ENCODE measurements at regions not wholly inside any gene's neighbourhood (a gene's known extent, or its start where the extent isn't known, plus 50 kb on each side); places are given as distances from the start of the nearest gene placed in this dataset.

- POLR2A ChIA-PET, result no interaction called here
Observed at GRCh38 chr10:78985973-78986818, 82.6 kb upstream of the ZMIZ1 start.

GRCh38 chr10:78991187-78991586, 77.6 kb upstream of the ZMIZ1 start:
- Histone ChIP-seq H2AFZ (ENCODE audit: low read depth, low read length, poor library complexity, severe bottlenecking) (no peak overlapping the region), H3K9me3 (ENCODE audit: control insufficient read depth in 1 of 2, insufficient read depth in 1 of 2, low read depth in 1 of 2, low read length in 2 of 2) (no peaks in the 10 kb centered on the region), H4K20me1 (ENCODE audit: insufficient read depth) (no peaks in the 10 kb centered on the region), H3K27me3 (ENCODE audit: insufficient read depth, low read length) (no peaks in the 10 kb centered on the region), H3K9me2 (ENCODE audit: insufficient read depth) (no peaks in the 10 kb centered on the region), H3K79me2 (ENCODE audit: insufficient read depth, low read length) (no peaks in the 10 kb centered on the region), H3K4me3 (replicated peaks in 1 of 2; ENCODE audit: low read depth in 1 of 2, low read length in 2 of 2) (no peak overlapping the region), H3K9ac (ENCODE audit: low read length) (no peak overlapping the region), H3K27ac (ENCODE audit: low read depth, low read length) (no peak overlapping the region), H3K36me3 (ENCODE audit: control insufficient read depth in 1 of 2, insufficient read depth in 2 of 2, low read length in 2 of 2) (no peaks in the 10 kb centered on the region), H3K4me1 (ENCODE audit: control insufficient read depth in 1 of 2, insufficient read depth in 2 of 2, low read length in 2 of 2) (no peaks in the 10 kb centered on the region), H3K4me2 (ENCODE audit: low read length) (no peak overlapping the region)
- ATAC-seq (no peak), DNase-seq (ENCODE audit: low read depth, low spot score) (no peak)
- intact Hi-C loops (cut with micrococcal nuclease), result no loop called here
- no TSS peak for BruUV-seq (replicated peaks)
- TF ChIP-seq SP1 (IDR thresholded peaks at IDR 0.05; ENCODE audit: low read depth) (no peak), EZH2phosphoT487 (IDR thresholded peaks at IDR 0.05; ENCODE audit: borderline replicate concordance) (no peak), RAD21 (IDR thresholded peaks at IDR 0.05; ENCODE audit: low read depth) (no peak), TCF7L2 (IDR thresholded peaks at IDR 0.05; ENCODE audit: borderline replicate concordance, extremely low read depth, insufficient read depth, insufficient read length) (no peak), SIN3A (IDR thresholded peaks at IDR 0.05; ENCODE audit: low read depth) (no peak), EZH2 (IDR thresholded peaks at IDR 0.05) (no peak), JUND (IDR thresholded peaks at IDR 0.05) (no peak), CEBPB (IDR thresholded peaks at IDR 0.05; ENCODE audit: low read depth) (no peak), MAX (IDR thresholded peaks at IDR 0.05) (no peak), REST (IDR thresholded peaks at IDR 0.05; ENCODE audit: low read depth) (no peak), ZBTB33 (IDR thresholded peaks at IDR 0.05; ENCODE audit: extremely low read depth, insufficient replicate concordance, low read length) (no peak)
- ChIA-PET RAD21 (ENCODE audit: low non-redundant PET in 1 of 2, low total read pairs in 2 of 2, uncharacterized antibody in 2 of 2, unreplicated experiment in 2 of 2) (no interaction called here), POLR2A (no interaction called here), CTCF (no interaction called here)

More at GRCh38 chr10:78985973-78986818, 82.6 kb upstream of the ZMIZ1 start:
- Histone ChIP-seq H3K79me2 (ENCODE audit: insufficient read depth, low read length) (no peaks in the 10 kb centered on the region), H4K20me1 (ENCODE audit: insufficient read depth) (no peaks in the 10 kb centered on the region), H3K27me3 (ENCODE audit: insufficient read depth, low read length) (no peaks in the 10 kb centered on the region), H3K36me3 (ENCODE audit: control insufficient read depth in 1 of 2, insufficient read depth in 2 of 2, low read length in 2 of 2) (no peaks in the 10 kb centered on the region), H3K9ac (ENCODE audit: low read length) (no peak overlapping the region), H3K4me1 (ENCODE audit: control insufficient read depth in 1 of 2, insufficient read depth in 2 of 2, low read length in 2 of 2) (no peaks in the 10 kb centered on the region; a peak in 1 of 4 replicates), H2AFZ (ENCODE audit: low read depth, low read length, poor library complexity, severe bottlenecking) (no peak overlapping the region), H3K27ac (ENCODE audit: low read depth, low read length) (no peak overlapping the region), H3K4me3 (replicated peaks in 1 of 2; ENCODE audit: low read depth in 1 of 2, low read length in 2 of 2) (no peak overlapping the region), H3K9me2 (ENCODE audit: insufficient read depth) (no peaks in the 10 kb centered on the region), H3K9me3 (ENCODE audit: control insufficient read depth in 1 of 2, insufficient read depth in 1 of 2, low read depth in 1 of 2, low read length in 2 of 2) (no peaks in the 10 kb centered on the region), H3K4me2 (ENCODE audit: low read length) (no peak overlapping the region)
- intact Hi-C loops (cut with micrococcal nuclease), result no loop called here
- ChIA-PET RAD21 (ENCODE audit: low non-redundant PET in 1 of 2, low total read pairs in 2 of 2, uncharacterized antibody in 2 of 2, unreplicated experiment in 2 of 2) (no interaction called here), CTCF (interaction anchor here (1.3 kb wide), 1 partner anchor 11 kb away, joined by 6 read pairs; no protein-coding TSS in a partner anchor)
- ATAC-seq (no peak), DNase-seq (ENCODE audit: low read depth, low spot score) (no peak)
- TF ChIP-seq JUND (IDR thresholded peaks at IDR 0.05) (no peak), MAX (IDR thresholded peaks at IDR 0.05) (no peak), TCF7L2 (IDR thresholded peaks at IDR 0.05; ENCODE audit: borderline replicate concordance, extremely low read depth, insufficient read depth, insufficient read length) (no peak), SRF (IDR thresholded peaks at IDR 0.05; ENCODE audit: low read depth) (no peak), POLR2A (IDR thresholded peaks at IDR 0.05; ENCODE audit: borderline replicate concordance, extremely low read depth, insufficient read depth, insufficient read length) (no peak)
- BruUV-seq (replicated peaks), result no TSS peak

Data from HCT116 (cell line).